Neural progenitor cell (in vitro differentiated cells): ENCODE measurements at regions not wholly inside any gene's neighbourhood (a gene's known extent, or its start where the extent isn't known, plus 50 kb on each side); places are given as distances from the start of the nearest gene placed in this dataset.

Experiments used
- DNase-seq: peaks from one replicate; pipeline ENCODE4 v3.0.0-alpha.2; 2016; ENCODE audit warnings: low spot score
- H2AFZ ChIP-seq: fragments of 200-600 bp; sonication (generic); replicated peaks from 2 replicates; pipeline ENCODE4 v1.6.1; 2016; ENCODE audit warnings: antibody characterized with exemption
- H3F3A ChIP-seq: fragments of 200-600 bp; sonication (generic); 2 replicates; pipeline ENCODE4 v1.6.1; 2016; ENCODE audit warnings: antibody characterized with exemption, low read depth
- H3K27ac ChIP-seq: fragments of 200-600 bp; sonication (generic); 2 replicates; pipeline ENCODE4 v1.5.1; 2016; ENCODE audit warnings: mild to moderate bottlenecking
- H3K27me3 ChIP-seq: fragments of 200-600 bp; sonication (generic); 2 replicates; pipeline ENCODE4 v1.6.1; 2016; ENCODE audit warnings: mild to moderate bottlenecking, moderate library complexity
- H3K36me3 ChIP-seq: fragments of 200-600 bp; sonication (generic); 2 replicates; pipeline ENCODE4 v1.5.1; 2016
- H3K4me1 ChIP-seq: fragments of 200-600 bp; sonication (generic); 2 replicates; pipeline ENCODE4 v1.6.1; 2016; ENCODE audit warnings: mixed run types
- H3K4me2 ChIP-seq: fragments of 200-600 bp; sonication (generic); 2 replicates; pipeline ENCODE4 v1.6.1; 2016
- H3K4me3 ChIP-seq: fragments of 200-600 bp; sonication (generic); 2 replicates; pipeline ENCODE4 v1.5.1; 2016
- H3K79me2 ChIP-seq: fragments of 200-600 bp; sonication (generic); 2 replicates; pipeline ENCODE4 v1.6.1; 2016; ENCODE audit warnings: low read depth
- H3K9ac ChIP-seq: fragments of 200-600 bp; sonication (generic); 2 replicates; pipeline ENCODE4 v1.6.1; 2016
- H3K9me3 ChIP-seq: fragments of 200-600 bp; sonication (generic); 2 replicates; pipeline ENCODE4 v1.5.1; 2016; ENCODE audit warnings: low read depth
- H4K20me1 ChIP-seq: fragments of 200-600 bp; sonication (generic); 2 replicates; pipeline ENCODE4 v1.6.1; 2016; ENCODE audit warnings: low read depth
- H3K27ac Mint-ChIP-seq: 3 replicates; pipeline ENCODE4 v1.8.0; 2021; ENCODE audit warnings: mixed read lengths
- H3K27me3 Mint-ChIP-seq: 2 replicates; pipeline ENCODE4 v1.8.0; 2022; ENCODE audit warnings: low read depth, mild to moderate bottlenecking, inconsistent platforms, moderate library complexity, mixed read lengths; ENCODE audit not compliant: insufficient read depth
- H3K36me3 Mint-ChIP-seq: 3 replicates; pipeline ENCODE4 v1.8.0; 2021; ENCODE audit warnings: mixed read lengths
- H3K4me1 Mint-ChIP-seq: 3 replicates; pipeline ENCODE4 v1.8.0; 2021; ENCODE audit warnings: mixed read lengths
- H3K4me3 Mint-ChIP-seq: 3 replicates; pipeline ENCODE4 v1.8.0; 2021; ENCODE audit warnings: mild to moderate bottlenecking, moderate library complexity, mixed read lengths
- H3K9me3 Mint-ChIP-seq: 3 replicates; pipeline ENCODE4 v1.8.0; 2020; ENCODE audit warnings: mixed read lengths
- EZH2 ChIP-seq: fragments of 200-600 bp; sonication (generic); IDR thresholded peaks from 2 replicates; pipeline ENCODE4 v1.6.1; 2017; ENCODE audit warnings: antibody characterized with exemption, mild to moderate bottlenecking, moderate library complexity
- EZH2phosphoT487 ChIP-seq: fragments of 200-600 bp; sonication (generic); IDR thresholded peaks from 2 replicates; pipeline ENCODE4 v1.6.1; 2017; ENCODE audit warnings: antibody characterized with exemption
- TF ChIP-seq, protein P1 (sequence below): fragments of 200-600 bp; sonication (generic); IDR thresholded peaks from 2 replicates; pipeline ENCODE4 v1.5.1; 2017; ENCODE audit warnings: antibody characterized with exemption, mild to moderate bottlenecking

DNA sequence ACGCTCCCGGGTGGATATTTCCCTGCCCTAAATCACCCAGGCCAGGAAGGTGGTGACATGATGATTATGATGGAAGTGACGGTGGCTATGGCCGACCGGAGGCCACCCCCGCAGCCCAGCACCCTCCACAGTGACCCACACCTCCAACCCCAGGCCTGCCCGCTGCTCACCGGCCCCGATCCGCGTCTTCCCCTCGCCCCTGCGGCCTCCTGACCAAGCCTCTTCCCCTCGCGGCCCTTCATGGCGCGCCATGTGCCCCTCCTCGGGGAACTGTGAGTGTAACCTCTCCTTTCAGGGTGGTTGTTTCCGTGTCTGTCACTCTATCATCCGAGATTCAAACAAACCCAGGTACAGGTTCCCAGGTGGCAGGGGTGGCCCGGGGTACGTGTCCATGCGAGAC is 78.3 kb downstream of the UNCX start:
- Histone ChIP-seq H3K4me3 (no peak overlapping the region), H3F3A (no peaks in the 10 kb centered on the region), H3K4me2 (no peak overlapping the region), H3K9me3 (no peaks in the 10 kb centered on the region), H3K9ac (no peak overlapping the region), H3K27me3 (no peaks in the 10 kb centered on the region), H2AFZ (no peak overlapping the region), H3K4me1 (no peaks in the 10 kb centered on the region), H3K27ac (no peak overlapping the region), H4K20me1 (no peaks in the 10 kb centered on the region), H3K79me2 (no peaks in the 10 kb centered on the region), H3K36me3 (no peaks in the 10 kb centered on the region)
- Mint-ChIP-seq H3K4me1 (no peaks in the 10 kb centered on the region), H3K27me3 (peaks cover 11% of the 10 kb centered on the region), H3K36me3 (no peaks in the 10 kb centered on the region), H3K4me3 (no peak overlapping the region), H3K27ac (no peak overlapping the region), H3K9me3 (peaks cover 2% of the 10 kb centered on the region)
- TF ChIP-seq, protein P1, sequence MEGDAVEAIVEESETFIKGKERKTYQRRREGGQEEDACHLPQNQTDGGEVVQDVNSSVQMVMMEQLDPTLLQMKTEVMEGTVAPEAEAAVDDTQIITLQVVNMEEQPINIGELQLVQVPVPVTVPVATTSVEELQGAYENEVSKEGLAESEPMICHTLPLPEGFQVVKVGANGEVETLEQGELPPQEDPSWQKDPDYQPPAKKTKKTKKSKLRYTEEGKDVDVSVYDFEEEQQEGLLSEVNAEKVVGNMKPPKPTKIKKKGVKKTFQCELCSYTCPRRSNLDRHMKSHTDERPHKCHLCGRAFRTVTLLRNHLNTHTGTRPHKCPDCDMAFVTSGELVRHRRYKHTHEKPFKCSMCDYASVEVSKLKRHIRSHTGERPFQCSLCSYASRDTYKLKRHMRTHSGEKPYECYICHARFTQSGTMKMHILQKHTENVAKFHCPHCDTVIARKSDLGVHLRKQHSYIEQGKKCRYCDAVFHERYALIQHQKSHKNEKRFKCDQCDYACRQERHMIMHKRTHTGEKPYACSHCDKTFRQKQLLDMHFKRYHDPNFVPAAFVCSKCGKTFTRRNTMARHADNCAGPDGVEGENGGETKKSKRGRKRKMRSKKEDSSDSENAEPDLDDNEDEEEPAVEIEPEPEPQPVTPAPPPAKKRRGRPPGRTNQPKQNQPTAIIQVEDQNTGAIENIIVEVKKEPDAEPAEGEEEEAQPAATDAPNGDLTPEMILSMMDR: no peak
- TF ChIP-seq EZH2: no peak
- TF ChIP-seq EZH2phosphoT487: no peak
- no peak for DNase-seq

DNA sequence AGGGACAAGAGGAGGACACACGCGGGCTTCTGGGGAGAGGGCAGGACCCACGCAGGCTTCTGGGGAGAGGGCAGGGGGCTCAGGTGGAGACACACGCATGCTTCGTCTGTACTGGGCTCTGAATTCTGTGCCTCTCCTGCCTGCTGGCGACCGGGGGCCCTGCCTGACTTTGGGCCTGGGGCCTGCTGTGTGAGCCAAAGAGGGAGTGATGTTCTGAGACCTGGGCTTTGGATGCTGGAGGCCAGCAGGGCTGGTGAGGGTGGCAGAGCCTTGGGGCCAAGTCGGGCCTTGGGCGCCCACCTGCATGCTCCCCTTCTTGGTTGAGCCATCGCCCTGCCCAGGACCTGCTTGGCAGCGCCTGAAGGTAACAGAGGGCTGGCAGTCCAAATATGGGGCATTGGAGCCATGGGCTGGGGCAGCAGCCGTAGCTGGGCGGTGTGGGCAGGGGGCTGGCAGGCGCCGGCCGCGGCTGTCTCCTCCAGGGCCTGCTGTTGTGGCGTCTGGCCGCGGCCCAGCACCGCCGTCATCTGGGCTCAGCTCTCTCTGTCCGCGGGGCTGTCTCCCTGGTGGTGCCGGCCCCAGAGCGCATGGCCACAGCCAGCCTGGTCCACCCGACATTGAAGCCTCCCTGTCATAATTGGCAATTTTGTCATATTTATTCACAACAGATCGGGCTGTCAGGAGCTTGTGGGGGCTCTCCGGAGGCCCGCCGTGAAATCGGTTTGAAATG is 78.9 kb downstream of the UNCX start:
- H3K27ac Mint-ChIP-seq: no peak overlapping the region
- TF ChIP-seq EZH2 (no peak), EZH2phosphoT487 (no peak)
- TF ChIP-seq, protein P1: no peak
- Histone ChIP-seq H4K20me1 (no peaks in the 10 kb centered on the region), H3K4me3 (no peak overlapping the region), H3F3A (no peaks in the 10 kb centered on the region), H3K27ac (no peak overlapping the region), H3K27me3 (no peaks in the 10 kb centered on the region), H3K4me1 (no peaks in the 10 kb centered on the region), H3K4me2 (no peak overlapping the region), H3K9me3 (no peaks in the 10 kb centered on the region), H3K79me2 (no peaks in the 10 kb centered on the region), H3K36me3 (no peaks in the 10 kb centered on the region), H3K9ac (no peak overlapping the region), H2AFZ (no peak overlapping the region)
- no peaks in the 10 kb centered on the region for H3K4me1 Mint-ChIP-seq
- peaks cover 9% of the 10 kb centered on the region for H3K27me3 Mint-ChIP-seq
- DNase-seq: no peak
- H3K36me3 Mint-ChIP-seq: no peaks in the 10 kb centered on the region
- H3K9me3 Mint-ChIP-seq: peaks cover under 1% of the 10 kb centered on the region
- no peak overlapping the region for H3K4me3 Mint-ChIP-seq

DNA sequence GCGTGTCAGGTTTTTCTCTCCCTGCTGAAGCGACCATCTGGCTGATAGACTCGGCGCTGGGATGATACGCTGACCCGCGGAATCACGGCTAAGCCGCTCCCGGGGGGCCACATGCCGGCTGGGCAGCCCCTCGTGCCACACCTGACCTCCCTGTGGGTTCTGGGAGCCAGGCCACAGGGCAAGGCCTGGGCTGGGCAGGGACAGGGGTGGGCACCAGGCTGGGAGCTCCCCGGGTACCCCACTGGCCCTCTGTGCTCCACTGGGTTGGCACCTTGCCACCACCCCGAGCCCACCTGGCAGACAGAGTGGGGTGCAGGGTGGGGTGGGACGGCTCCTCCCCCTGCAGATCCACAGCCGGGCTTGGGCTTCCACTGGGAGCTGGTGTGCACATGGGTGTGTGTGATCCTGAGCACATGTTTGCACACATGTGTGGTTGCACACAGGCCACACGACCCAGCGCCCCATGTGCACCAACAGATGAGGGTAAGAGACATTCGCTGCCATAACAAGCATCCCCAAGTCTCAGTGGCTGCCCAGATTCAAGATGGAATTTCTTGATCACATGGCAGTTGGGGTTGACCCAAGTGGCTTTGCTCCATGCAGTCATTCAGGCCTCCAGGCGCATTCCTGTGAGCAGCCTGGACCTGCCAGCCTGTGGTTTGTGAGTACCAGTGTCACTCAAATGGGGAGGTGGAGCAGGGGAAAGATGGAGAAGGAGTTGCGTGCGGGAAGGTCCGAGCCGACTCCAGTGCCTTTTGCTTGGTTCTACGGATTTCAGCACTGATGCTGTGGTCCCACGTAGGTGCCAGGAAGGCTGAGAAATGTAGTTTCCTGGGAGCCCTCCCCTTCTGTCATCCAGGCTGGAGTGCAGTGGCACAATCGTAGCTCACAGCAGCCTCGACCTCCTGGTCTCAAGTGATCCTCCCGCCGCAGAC is 79.7 kb downstream of the UNCX start:
- Histone ChIP-seq H3K79me2 (no peaks in the 10 kb centered on the region), H2AFZ (no peak overlapping the region), H4K20me1 (no peaks in the 10 kb centered on the region), H3K9me3 (no peaks in the 10 kb centered on the region), H3K27me3 (no peaks in the 10 kb centered on the region), H3K4me3 (no peak overlapping the region), H3K9ac (no peak overlapping the region), H3F3A (no peaks in the 10 kb centered on the region), H3K36me3 (no peaks in the 10 kb centered on the region), H3K4me2 (no peak overlapping the region), H3K27ac (no peak overlapping the region), H3K4me1 (no peaks in the 10 kb centered on the region)
- no peak for TF ChIP-seq EZH2phosphoT487
- TF ChIP-seq EZH2: no peak
- TF ChIP-seq, protein P1: no peak
- Mint-ChIP-seq H3K36me3 (no peaks in the 10 kb centered on the region), H3K27ac (no peak overlapping the region), H3K4me1 (no peaks in the 10 kb centered on the region), H3K9me3 (no peaks in the 10 kb centered on the region), H3K4me3 (no peak overlapping the region), H3K27me3 (peaks cover 5% of the 10 kb centered on the region)
- DNase-seq: no peak
